H1 (cell line): ENCODE measurements at regions not wholly inside any gene's neighbourhood (a gene's known extent, or its start where the extent isn't known, plus 50 kb on each side); places are given as distances from the start of the nearest gene placed in this dataset.

Experiments used
- CTCF ChIA-PET: fragments of 300-600 bp; sonication (Branson Sonifier 250); formaldehyde crosslinking; loops from one replicate; lab custom pipeline; 2021; ENCODE audit not compliant: partially characterized antibody; lab: Charles Lee
- POLR2A ChIA-PET: fragments of 300-600 bp; sonication (Branson Sonifier 250); formaldehyde crosslinking; loops from one replicate; lab custom pipeline; 2021; ENCODE audit warnings: inconsistent platforms; ENCODE audit not compliant: partially characterized antibody; lab: Charles Lee
- DNase-seq, 2 experiments: peaks; one replicate each; pipeline versions ENCODE4 v3.0.0 to v3.0.0-alpha.2; 2010 to 2022; ENCODE audit warnings: low spot score in 2 of 2, low read depth in 1 of 2, mixed read lengths in 1 of 2
- FAIRE-seq: peaks from 2 replicates; lab custom pipeline; 2011; peaks lifted over from hg19 to GRCh38; lab: Jason Lieb, UNC
- H2AFZ ChIP-seq: 2 replicates; pipeline ENCODE4 v1.8.1; 2012; ENCODE audit warnings: low read length, inconsistent platforms
- H2AK5ac ChIP-seq: 2 replicates; pipeline ENCODE4 v1.6.1; 2013; ENCODE audit warnings: low read depth, low read length
- H2BK120ac ChIP-seq: replicated peaks from 2 replicates; pipeline ENCODE3; 2013; ENCODE audit warnings: low read depth, low read length, inconsistent platforms
- H2BK12ac ChIP-seq: 2 replicates; pipeline ENCODE4 v1.6.1; 2013; ENCODE audit warnings: low read depth, low read length
- H2BK15ac ChIP-seq: 2 replicates; pipeline ENCODE4 v1.6.1; 2013; ENCODE audit warnings: low read length
- H2BK20ac ChIP-seq: 2 replicates; pipeline ENCODE4 v1.6.1; 2013; ENCODE audit warnings: low read length
- H2BK5ac ChIP-seq: 2 replicates; pipeline ENCODE4 v1.6.1; 2013; ENCODE audit warnings: low read depth, low read length
- H3K14ac ChIP-seq: 2 replicates; pipeline ENCODE4 v1.6.1; 2013; ENCODE audit warnings: inconsistent platforms; ENCODE audit not compliant: insufficient read length
- H3K18ac ChIP-seq: 2 replicates; pipeline ENCODE4 v1.6.1; 2013; ENCODE audit warnings: low read length; ENCODE audit errors: extremely low read depth
- H3K23ac ChIP-seq: 2 replicates; pipeline ENCODE4 v1.6.1; 2013; ENCODE audit warnings: inconsistent platforms; ENCODE audit not compliant: insufficient read length
- H3K23me2 ChIP-seq: 2 replicates; pipeline ENCODE4 v1.6.1; 2013; ENCODE audit warnings: low read depth, low read length
- H3K27ac ChIP-seq: 2 replicates; pipeline ENCODE4 v1.6.1; 2011; ENCODE audit warnings: low read depth, low read length, inconsistent platforms
- H3K27me3 ChIP-seq, 4 experiments: replicated peaks in 1 of 4; 1 replicate in 1 of 4; 2 replicates in 3 of 4; pipeline versions ENCODE4 v1.6.1 to v1.8.1; 2011 to 2013; ENCODE audit warnings: low read length in 3 of 4, mild to moderate bottlenecking in 3 of 4, inconsistent platforms in 2 of 4, mixed read lengths in 2 of 4, moderate library complexity in 1 of 4; ENCODE audit not compliant: control insufficient read depth in 3 of 4, insufficient read depth in 3 of 4; ENCODE audit errors: extremely low read depth in 1 of 4
- H3K36me3 ChIP-seq, 4 experiments: 2 replicates each; pipeline versions ENCODE4 v1.6.1 to v1.8.1; 2011 to 2013; ENCODE audit warnings: mild to moderate bottlenecking in 4 of 4, low read length in 3 of 4, moderate library complexity in 2 of 4, control low read depth in 1 of 4, inconsistent platforms in 1 of 4; ENCODE audit not compliant: insufficient read depth in 4 of 4, control insufficient read depth in 2 of 4
- H3K4ac ChIP-seq: replicated peaks from 2 replicates; pipeline ENCODE3; 2013; ENCODE audit warnings: low read length, low read depth, mixed read lengths, inconsistent platforms; ENCODE audit not compliant: insufficient read length
- H3K4me1 ChIP-seq, 4 experiments: replicated peaks in 1 of 4; 1 replicate in 1 of 4; 2 replicates in 3 of 4; pipeline versions ENCODE4 v1.6.1 to v1.8.1; 2011 to 2013; ENCODE audit warnings: low read length in 3 of 4, inconsistent platforms in 2 of 4, mixed read lengths in 1 of 4; ENCODE audit not compliant: insufficient read depth in 4 of 4, control insufficient read depth in 3 of 4
- H3K4me2 ChIP-seq, 2 experiments: 2 replicates each; pipeline versions ENCODE4 v1.6.1 to v1.8.1; 2011 to 2013; ENCODE audit warnings: low read depth in 2 of 2, low read length in 2 of 2, control low read depth in 1 of 2, inconsistent platforms in 1 of 2, mild to moderate bottlenecking in 1 of 2; ENCODE audit not compliant: insufficient read depth in 1 of 2
- H3K4me3 ChIP-seq, 4 experiments: fragments of 200-600, 300-600 bp in 1 of 4; sonication (generic), shearing (Covaris generic), sonication (Bioruptor Twin) in 1 of 4; 2 replicates each; pipeline versions ENCODE4 v1.5.1 to v1.8.1; 2011 to 2016; ENCODE audit warnings: low read length in 4 of 4, low read depth in 3 of 4, control low read depth in 2 of 4, inconsistent platforms in 2 of 4, mild to moderate bottlenecking in 2 of 4, mixed read lengths in 1 of 4, moderate library complexity in 1 of 4; ENCODE audit not compliant: insufficient read depth in 2 of 4; ENCODE audit errors: extremely low read depth in 1 of 4
- H3K56ac ChIP-seq: replicated peaks from 2 replicates; pipeline ENCODE3; 2013; ENCODE audit warnings: low read depth, mild to moderate bottlenecking, mixed read lengths, low read length, inconsistent platforms; ENCODE audit not compliant: insufficient read length
- H3K79me1 ChIP-seq: 2 replicates; pipeline ENCODE4 v1.6.1; 2013; ENCODE audit warnings: low read depth, low read length, control low read depth
- H3K79me2 ChIP-seq, 2 experiments: 2 replicates each; pipeline versions ENCODE4 v1.6.1 to v1.8.1; 2012 to 2013; ENCODE audit warnings: low read length in 2 of 2, mild to moderate bottlenecking in 2 of 2, inconsistent platforms in 1 of 2; ENCODE audit not compliant: insufficient read depth in 2 of 2, control insufficient read depth in 1 of 2
- H3K9ac ChIP-seq, 4 experiments: replicated peaks in 1 of 4; 1 replicate in 1 of 4; 2 replicates in 3 of 4; pipeline versions ENCODE4 v1.6.1 to v1.8.1; 2011 to 2013; ENCODE audit warnings: low read depth in 3 of 4, low read length in 3 of 4, control low read depth in 2 of 4, mild to moderate bottlenecking in 2 of 4, moderate library complexity in 2 of 4, inconsistent platforms in 1 of 4; ENCODE audit errors: extremely low read depth in 1 of 4
- H3K9me3 ChIP-seq, 2 experiments: 2 replicates each; pipeline versions ENCODE4 v1.6.1 to v1.8.1; 2012 to 2013; ENCODE audit warnings: mild to moderate bottlenecking in 2 of 2, moderate library complexity in 2 of 2, control low read depth in 1 of 2, inconsistent platforms in 1 of 2, low read depth in 1 of 2, low read length in 1 of 2, mixed read lengths in 1 of 2; ENCODE audit not compliant: insufficient read depth in 2 of 2
- H4K20me1 ChIP-seq, 2 experiments: replicated peaks in 1 of 2; 2 replicates each; pipeline versions ENCODE3 to v1.8.1; 2011 to 2013; ENCODE audit warnings: inconsistent platforms in 2 of 2, low read length in 2 of 2, mild to moderate bottlenecking in 1 of 2; ENCODE audit not compliant: insufficient read depth in 2 of 2, control insufficient read depth in 1 of 2
- H4K5ac ChIP-seq: 2 replicates; pipeline ENCODE4 v1.6.1; 2013; ENCODE audit warnings: low read length, low read depth, mixed read lengths, inconsistent platforms; ENCODE audit not compliant: insufficient read length
- H4K8ac ChIP-seq: 2 replicates; pipeline ENCODE4 v1.8.0; 2013; ENCODE audit warnings: mild to moderate bottlenecking, moderate library complexity, low read length, inconsistent platforms; ENCODE audit not compliant: insufficient read depth; ENCODE audit errors: extremely low read depth
- H4K91ac ChIP-seq: replicated peaks from 2 replicates; pipeline ENCODE3; 2013; ENCODE audit warnings: low read length, mixed read lengths, inconsistent platforms; ENCODE audit not compliant: insufficient read length
- ATF2 ChIP-seq: IDR thresholded peaks from 2 replicates; pipeline ENCODE4 v1.6.1; 2012; ENCODE audit warnings: low read length, inconsistent platforms
- CBX5 ChIP-seq: fragments of 300-800, 300-1000 bp; sonication (generic); IDR thresholded peaks from 2 replicates; pipeline ENCODE4 v1.7.1; 2016; ENCODE audit warnings: antibody characterized with exemption, low read length, low read depth
- CBX8 ChIP-seq: fragments of 300-800, 300-1000 bp; sonication (generic); IDR thresholded peaks from 2 replicates; pipeline ENCODE4 v1.7.1; 2016; ENCODE audit warnings: low read depth, low read length, borderline replicate concordance
- EGR1 ChIP-seq: IDR thresholded peaks from 2 replicates; pipeline ENCODE4 v1.6.1; 2011; ENCODE audit warnings: low read depth, low read length, borderline replicate concordance
- HDAC2 ChIP-seq, 2 experiments: fragments of 300-600 bp in 1 of 2; sonication (generic) in 1 of 2; IDR thresholded peaks; 2 replicates each; pipeline ENCODE4 v1.6.1; 2011 to 2012; ENCODE audit warnings: low read depth in 2 of 2, low read length in 2 of 2, mild to moderate bottlenecking in 2 of 2, moderate library complexity in 2 of 2, borderline replicate concordance in 1 of 2, inconsistent platforms in 1 of 2
- RFX5 ChIP-seq: IDR thresholded peaks from 2 replicates; pipeline ENCODE4 v1.6.1; 2011; ENCODE audit warnings: low read depth, low read length, improper control_type of control experiment, borderline replicate concordance
- RNF2 ChIP-seq: fragments of 200-900, 300-1000 bp; sonication (generic); IDR thresholded peaks from 2 replicates; pipeline ENCODE4 v1.7.1; 2016; ENCODE audit warnings: borderline replicate concordance, low read depth, mild to moderate bottlenecking, antibody characterized with exemption, low read length; ENCODE audit not compliant: poor library complexity, severe bottlenecking; ENCODE audit errors: missing control alignments
- SP2 ChIP-seq: IDR thresholded peaks from 2 replicates; pipeline ENCODE4 v1.6.1; 2012; ENCODE audit warnings: mild to moderate bottlenecking, low read length, inconsistent platforms
- WGBS, 2 experiments: shearing (Covaris generic) in 1 of 2; methylation state at CpG; one replicate each; pipeline versions ENCODE4 v1.1.6 to v1.1.7; 2013 to 2015; ENCODE audit warnings: low lambda C conversion rate in 2 of 2, mixed read lengths in 2 of 2, inconsistent platforms in 1 of 2, low coverage in 1 of 2, missing lambda C conversion rate in 1 of 2; ENCODE audit not compliant: insufficient replicate concordance in 2 of 2, insufficient coverage in 1 of 2, insufficient read length in 1 of 2; ENCODE audit errors: extremely low coverage in 1 of 2, missing lambda C conversion rate in 1 of 2; 5-methylcytosine and 5-hydroxymethylcytosine counted together

GRCh38 chr3:23706111-23706510, 99.6 kb upstream of the UBE2E1 start:
- CTCF ChIA-PET: interaction anchor here (0.6 to 1.2 kb wide), 4 partner anchors 16 to 170 kb away, joined by 3 to 4 read pairs (median 3); no protein-coding TSS in a partner anchor
- DNase-seq (no peak), FAIRE-seq (no peak)

More at GRCh38 chr3:23706111-23706510, 99.6 kb upstream of the UBE2E1 start:
- Histone ChIP-seq H2BK12ac (no peak overlapping the region), H3K23ac (no peak overlapping the region), H3K9ac (no peak overlapping the region), H4K20me1 (no peaks in the 10 kb centered on the region), H3K27ac (no peak overlapping the region), H2BK20ac (no peak overlapping the region), H4K5ac (no peak overlapping the region), H2AK5ac (no peak overlapping the region), H3K18ac (no peak overlapping the region), H3K27me3 (no peaks in the 10 kb centered on the region), H3K79me1 (no peaks in the 10 kb centered on the region), H4K8ac (no peak overlapping the region), H2BK15ac (no peak overlapping the region), H4K91ac (no peak overlapping the region), H3K4me3 (no peak overlapping the region), H3K14ac (no peak overlapping the region), H3K56ac (no peak overlapping the region), H3K79me2 (no peaks in the 10 kb centered on the region), H2BK120ac (no peak overlapping the region), H3K4me2 (no peak overlapping the region), H2BK5ac (no peak overlapping the region), H2AFZ (no peak overlapping the region), H3K9me3 (no peaks in the 10 kb centered on the region), H3K4ac (no peak overlapping the region), H3K4me1 (peaks cover 6 to 18% (median 13%) of the 10 kb centered on the region in 4 experiments), H3K36me3 (no peaks in the 10 kb centered on the region), H3K23me2 (no peaks in the 10 kb centered on the region)
- WGBS, 2 experiments: 94% methylated on average over 2 of the region's 2 CpGs; no CpG with 5 or more reads in 1 of the 2 experiments
- POLR2A ChIA-PET: interaction anchor here (0.5 to 0.6 kb wide), 3 partner anchors 176 to 558 kb away, joined by 3 read pairs; no protein-coding TSS in a partner anchor
- no peak for TF ChIP-seq SP2
- no peak for TF ChIP-seq RFX5
- TF ChIP-seq CBX8: no peak
- no peak for TF ChIP-seq HDAC2 (IDR thresholded peaks at IDR 0.05; ENCODE audit: borderline replicate concordance in 1 of 2, low read depth in 2 of 2, low read length in 2 of 2)
- TF ChIP-seq RNF2: no peak
- TF ChIP-seq EGR1: no peak
- TF ChIP-seq CBX5: no peak
- no peak for TF ChIP-seq ATF2
